Panc1 (cell line): ENCODE measurements at regions not wholly inside any gene's neighbourhood (a gene's known extent, or its start where the extent isn't known, plus 50 kb on each side); places are given as distances from the start of the nearest gene placed in this dataset.

ENCODE experiments used
- ATAC-seq: fragments of 200-7000 bp; cut with Tn5 transposase; 2 replicates; pipeline ENCODE4 v1.9.1; 2020; ENCODE audit warnings: mild to moderate bottlenecking, moderate library complexity
- BruUV-seq: library from RNA; stranded (reverse); fragments of 400-500 nt; replicated peaks from 2 replicates; lab custom pipeline; 2021; lab: Mats Ljungman, UMichigan
- CTCF ChIA-PET: fragments of 300-600 bp; sonication (Branson Sonifier 250); formaldehyde crosslinking; loops from one replicate; lab custom pipeline; 2022; ENCODE audit warnings: antibody characterized with exemption; lab: Charles Lee
- POLR2A ChIA-PET: fragments of 300-600 bp; sonication (Branson Sonifier 250); formaldehyde crosslinking; loops from one replicate; lab custom pipeline; 2022; ENCODE audit warnings: antibody characterized with exemption; lab: Charles Lee
- DNase-seq: peaks from one replicate; pipeline ENCODE4 v3.0.0-alpha.2; 2010; ENCODE audit warnings: low read depth, low spot score
- H3K27ac ChIP-seq: 2 replicates; pipeline ENCODE4 v1.5.1; 2011; ENCODE audit warnings: mild to moderate bottlenecking, low read length, inconsistent platforms
- H3K27me3 ChIP-seq: fragments of 200-500 bp; sonication (Bioruptor generic); 2 replicates; pipeline ENCODE4 v1.6.0; 2014; ENCODE audit warnings: low read length, inconsistent platforms; ENCODE audit not compliant: control insufficient read depth, insufficient read depth
- H3K36me3 ChIP-seq: fragments of 200-500 bp; sonication (Bioruptor generic); 2 replicates; pipeline ENCODE4 v1.5.1; 2014; ENCODE audit warnings: inconsistent platforms, mild to moderate bottlenecking, low read length, moderate library complexity; ENCODE audit not compliant: control insufficient read depth, insufficient read depth
- H3K4me1 ChIP-seq: 2 replicates; pipeline ENCODE4 v1.5.1; 2011; ENCODE audit warnings: inconsistent platforms, mild to moderate bottlenecking, low read length, moderate library complexity; ENCODE audit not compliant: control insufficient read depth, insufficient read depth
- H3K4me3 ChIP-seq, 2 experiments: 2 replicates each; pipeline ENCODE4 v1.5.1; 2011 to 2012; ENCODE audit warnings: low read depth in 2 of 2, low read length in 2 of 2, mild to moderate bottlenecking in 2 of 2, inconsistent platforms in 1 of 2, moderate library complexity in 1 of 2
- H3K9me3 ChIP-seq: fragments of 200-500 bp; sonication (Bioruptor generic); 2 replicates; pipeline ENCODE4 v1.5.1; 2014; ENCODE audit warnings: low read depth, mild to moderate bottlenecking, inconsistent platforms, low read length, moderate library complexity; ENCODE audit not compliant: control insufficient read depth, insufficient read depth
- CTCF ChIP-seq: fragments of 450-650 bp; IDR thresholded peaks from 2 replicates; pipeline ENCODE4 v1.5.1; 2017; ENCODE audit warnings: mild to moderate bottlenecking
- POLR2AphosphoS5 ChIP-seq: IDR thresholded peaks from 2 replicates; pipeline ENCODE4 v1.6.1; 2012; ENCODE audit warnings: mild to moderate bottlenecking, low read depth, low read length, moderate library complexity
- REST ChIP-seq, 2 experiments: IDR thresholded peaks; 2 replicates each; pipeline ENCODE4 v1.6.1; 2011 to 2012; ENCODE audit warnings: low read depth in 2 of 2, control low read depth in 1 of 2, low read length in 1 of 2, mild to moderate bottlenecking in 1 of 2, moderate library complexity in 1 of 2; ENCODE audit not compliant: insufficient read depth in 1 of 2
- SIN3A ChIP-seq: IDR thresholded peaks from 2 replicates; pipeline ENCODE4 v1.6.1; 2012; ENCODE audit warnings: low read depth, mild to moderate bottlenecking, low read length, moderate library complexity, borderline replicate concordance; ENCODE audit not compliant: insufficient read depth
- TCF7L2 ChIP-seq: IDR thresholded peaks from 2 replicates; pipeline ENCODE4 v1.6.1; 2011; ENCODE audit warnings: mild to moderate bottlenecking, low read depth, low read length, inconsistent platforms
- in situ Hi-C: cut with HindIII; loops from 2 replicates; pipeline ENCODE4 v1.10.0; 2016; ENCODE audit warnings: low sequenced_read_pairs, low pct_unique_long_range_greater_than_20kb
- intact Hi-C: fragments of 100-400 bp; cut with micrococcal nuclease; formaldehyde crosslinking; loops from one replicate; pipeline ENCODE4 v1.10.0; 2022; ENCODE audit not compliant: unreplicated experiment

DNA sequence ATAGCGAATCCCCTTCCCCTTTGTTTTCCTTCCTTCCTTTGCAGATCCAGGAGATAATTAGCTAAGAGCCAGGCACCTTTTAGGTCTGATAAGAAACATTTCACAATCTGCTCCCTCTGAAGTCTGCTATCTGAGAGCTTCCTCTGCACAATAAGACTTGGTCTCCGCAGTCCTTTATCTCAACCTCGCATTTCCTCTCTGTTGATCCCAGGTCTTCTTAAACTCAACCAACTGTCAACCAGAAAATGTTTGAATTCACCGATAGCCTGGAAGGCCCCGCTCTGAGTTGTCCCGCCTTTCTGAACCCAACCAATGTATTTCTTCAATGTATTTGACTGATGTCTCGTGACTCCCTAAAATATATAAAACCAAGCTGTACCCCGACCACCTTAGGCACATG, 78.4 kb upstream of the CTDP1 start:
- intact Hi-C loops: no loop called here
- in situ Hi-C loops: no loop called here
- Histone ChIP-seq H3K4me3 (no peak overlapping the region), H3K4me1 (peaks cover 19% of the 10 kb centered on the region), H3K36me3 (no peaks in the 10 kb centered on the region), H3K9me3 (no peaks in the 10 kb centered on the region), H3K27me3 (peaks cover 6% of the 10 kb centered on the region), H3K27ac (no peak overlapping the region)
- DNase-seq (no peak), ATAC-seq (no peak)
- ChIA-PET POLR2A (interaction anchor here (0.7 kb wide), 1 partner anchor 89 kb away, joined by 8 read pairs; no protein-coding TSS in a partner anchor), CTCF (no interaction called here)
- TF ChIP-seq TCF7L2: no peak
- TF ChIP-seq REST (IDR thresholded peaks at IDR 0.05; ENCODE audit: insufficient read depth in 1 of 2, low read depth in 2 of 2, low read length in 1 of 2): no peak
- TF ChIP-seq POLR2AphosphoS5: no peak
- no peak for TF ChIP-seq CTCF
- no peak for TF ChIP-seq SIN3A
- no TSS peak for BruUV-seq

DNA sequence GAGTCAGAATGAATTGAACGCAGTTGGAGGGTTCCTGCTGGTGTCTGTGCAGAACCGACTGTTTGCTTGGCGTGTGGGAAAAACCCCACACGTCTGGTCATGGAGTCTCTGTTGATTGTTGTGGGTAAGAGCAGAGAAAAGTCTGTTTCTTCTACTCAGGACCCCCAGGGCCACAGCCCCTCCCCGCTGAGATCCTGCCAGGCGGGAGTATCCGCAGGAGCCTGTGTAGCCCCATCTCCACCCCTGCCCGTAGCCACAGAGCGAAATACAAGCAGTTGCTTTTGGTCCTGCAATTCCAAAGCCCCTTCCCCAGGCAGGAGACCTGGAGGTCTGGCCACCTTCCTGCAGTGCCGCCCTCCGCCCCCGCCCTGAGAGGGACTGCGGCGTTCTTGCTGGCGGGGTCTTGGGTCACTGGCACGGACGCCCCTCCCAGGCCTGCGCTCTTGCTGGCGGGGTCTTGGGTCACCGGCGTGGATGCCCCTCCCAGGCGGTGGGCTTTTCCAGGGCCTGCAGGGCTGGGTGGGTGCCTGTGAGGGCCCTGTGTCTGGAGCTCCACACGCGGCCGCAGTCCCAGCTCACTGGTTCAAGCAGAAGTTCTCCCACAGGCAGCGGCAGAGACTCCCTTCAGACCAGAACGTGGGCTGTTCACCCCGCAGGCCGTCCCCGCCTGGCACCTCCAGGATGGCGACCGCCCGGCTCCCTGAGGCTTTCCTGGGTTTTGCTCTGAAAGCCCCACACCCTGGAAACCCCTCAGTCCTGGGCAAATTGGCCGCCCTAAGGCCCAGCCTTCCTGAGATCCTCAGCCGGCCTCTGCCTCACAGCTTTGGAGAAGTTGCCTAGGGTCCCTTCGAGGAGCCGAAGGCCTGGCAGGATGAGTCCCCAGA, 76.0 kb upstream of the CTDP1 start:
- intact Hi-C loops (no loop called here), in situ Hi-C loops (no loop called here)
- Histone ChIP-seq H3K4me1 (peaks cover 17% of the 10 kb centered on the region), H3K4me3 (no peak overlapping the region), H3K36me3 (no peaks in the 10 kb centered on the region), H3K27ac (no peak overlapping the region), H3K27me3 (no peaks in the 10 kb centered on the region), H3K9me3 (no peaks in the 10 kb centered on the region)
- CTCF ChIA-PET: no interaction called here
- ATAC-seq: no peak
- TF ChIP-seq REST (IDR thresholded peaks at IDR 0.05; ENCODE audit: insufficient read depth in 1 of 2, low read depth in 2 of 2, low read length in 1 of 2) (no peak), POLR2AphosphoS5 (no peak), CTCF (no peak), TCF7L2 (no peak), SIN3A (no peak)
- DNase-seq: no peak
- no TSS peak for BruUV-seq
- POLR2A ChIA-PET: no interaction called here
